ENCODE measurements at regions not wholly inside any gene's neighbourhood (a gene's known extent, or its start where the extent isn't known, plus 50 kb on each side); places are given as distances from the start of the nearest gene placed in this dataset.
"Not testable (repeated sequence)": the region's sequence is repeated elsewhere in the genome, so short reads cannot be mapped to it uniquely, and the experiment has no call there.

- FAIRE-seq, result no peak
Measured at GRCh38 chrY:12360496-12360895, 340.5 kb upstream of the USP9Y start.

- FAIRE-seq, result no peak
Measured at GRCh38 chrY:12365311-12365910, 335.6 kb upstream of the USP9Y start.

GRCh38 chrY:12374588-12374987, 326.4 kb upstream of the USP9Y start:
- FAIRE-seq, result not testable (repeated sequence)

- FAIRE-seq, result not testable (repeated sequence)
Measured at GRCh38 chrY:12391655-12392559, 309.1 kb upstream of the USP9Y start.

DNA sequence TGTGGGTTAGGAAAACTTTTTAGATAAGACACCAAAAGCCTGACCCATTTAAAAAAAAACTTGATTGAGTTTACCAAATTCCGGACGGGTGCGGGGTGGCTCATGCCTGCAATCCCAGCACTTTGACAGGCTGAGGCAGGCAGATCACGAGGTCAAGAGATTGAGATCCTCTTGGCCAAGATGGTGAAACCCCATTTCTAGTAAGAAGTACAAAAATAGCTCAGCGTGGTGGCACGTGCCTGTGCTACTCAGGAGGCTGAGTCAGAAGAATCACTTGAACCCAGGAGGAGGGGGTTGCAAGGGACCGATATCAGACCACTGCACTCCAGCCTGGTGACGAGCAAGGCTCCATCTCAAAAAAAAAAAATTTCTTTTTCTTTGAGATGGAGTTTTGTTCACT, 307.8 kb upstream of the USP9Y start:
- FAIRE-seq, result no peak

GRCh38 chrY:12395381-12396120, 305.5 kb upstream of the USP9Y start:
- FAIRE-seq, result not testable (repeated sequence)

- no peak for FAIRE-seq
Measured at GRCh38 chrY:12403916-12404315, 297.1 kb upstream of the USP9Y start.

- no peak for FAIRE-seq
Measured at GRCh38 chrY:12408236-12408635, 292.8 kb upstream of the USP9Y start.

GRCh38 chrY:12410696-12411095, 290.3 kb upstream of the USP9Y start:
- FAIRE-seq, result no peak

DNA sequence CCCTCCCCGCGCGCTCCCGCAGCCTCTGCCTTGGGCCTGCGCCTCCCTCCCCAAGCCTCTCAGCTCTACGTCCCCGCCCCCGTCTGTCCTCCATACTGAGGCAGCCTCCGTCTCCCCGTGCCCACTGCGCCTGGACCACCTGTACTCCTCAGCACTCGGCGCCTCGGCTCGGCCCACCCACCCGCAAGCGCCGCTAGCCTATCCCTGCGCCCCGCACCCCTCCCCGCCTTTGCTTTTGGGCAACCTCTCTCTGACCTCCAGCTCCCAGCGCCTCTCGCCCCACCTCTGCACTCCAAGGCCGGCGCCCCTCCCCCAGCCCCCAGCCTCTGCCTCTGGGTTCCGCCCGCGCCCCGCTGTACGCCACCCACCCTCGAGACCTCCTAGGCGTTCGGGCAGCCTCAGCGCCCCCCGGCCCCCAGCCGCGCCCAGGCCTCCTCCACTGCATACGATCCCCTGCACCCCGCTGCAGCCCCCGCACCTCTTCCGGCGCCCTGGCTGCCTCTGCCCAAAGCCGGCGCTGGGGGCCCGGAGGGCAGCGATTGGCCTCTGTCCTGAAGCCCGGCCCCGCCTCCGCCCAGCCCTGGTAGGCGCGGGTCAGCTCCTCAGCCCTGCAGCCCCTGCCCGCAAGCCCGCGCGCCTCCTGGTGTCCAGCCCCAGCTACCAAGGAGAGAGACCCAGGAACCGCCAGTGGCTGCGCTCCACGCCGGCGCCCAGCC, 279.8 kb upstream of the USP9Y start:
- FAIRE-seq, result no peak

DNA sequence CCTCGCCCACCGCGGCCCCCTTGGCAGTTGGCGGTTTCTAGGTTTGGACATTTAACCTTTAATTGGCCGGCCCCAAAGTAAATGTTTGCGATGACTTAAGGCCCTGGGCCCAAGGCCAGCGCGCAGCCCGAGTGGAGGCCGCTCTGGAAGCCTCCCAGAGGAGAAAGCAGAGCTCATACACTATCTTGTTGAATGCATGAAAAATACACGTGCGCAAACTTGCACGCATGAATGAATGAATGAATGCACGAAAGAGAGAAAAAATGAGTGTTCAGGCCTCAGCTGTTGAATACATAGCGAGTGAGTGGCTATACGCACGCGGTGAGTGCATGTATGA, 279.3 kb upstream of the USP9Y start:
- no peak for FAIRE-seq

GRCh38 chrY:12422536-12422935, 278.5 kb upstream of the USP9Y start:
- no peak for FAIRE-seq

- no peak for FAIRE-seq
Measured at GRCh38 chrY:12423416-12424252, 277.4 kb upstream of the USP9Y start.

DNA sequence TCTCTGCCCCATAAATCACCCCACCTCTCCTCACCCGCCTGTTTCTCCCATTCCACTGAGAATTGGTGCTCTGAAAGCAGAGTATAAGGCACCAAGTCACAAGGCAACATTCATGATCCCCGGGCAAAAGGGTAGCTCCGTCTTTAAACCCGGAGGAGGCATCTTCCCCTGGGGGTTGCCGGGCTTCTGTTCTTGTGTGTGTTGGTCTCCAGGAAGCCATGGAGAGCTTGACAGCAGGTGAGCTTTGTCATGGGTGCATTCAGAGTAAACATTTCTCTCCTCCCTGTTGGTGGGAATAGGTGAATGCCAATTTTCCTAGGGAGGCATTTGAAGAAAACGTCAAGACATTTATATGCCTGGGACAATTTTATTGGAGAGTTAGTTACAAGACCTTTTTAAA, 275.5 kb upstream of the USP9Y start:
- no peak for FAIRE-seq

GRCh38 chrY:12427361-12427760, 273.7 kb upstream of the USP9Y start:
- FAIRE-seq, result no peak

- no peak for FAIRE-seq
Measured at GRCh38 chrY:12431546-12431945, 269.5 kb upstream of the USP9Y start.

GRCh38 chrY:12438823-12439222, 262.2 kb upstream of the USP9Y start:
- FAIRE-seq, result peak; percentile 77

DNA sequence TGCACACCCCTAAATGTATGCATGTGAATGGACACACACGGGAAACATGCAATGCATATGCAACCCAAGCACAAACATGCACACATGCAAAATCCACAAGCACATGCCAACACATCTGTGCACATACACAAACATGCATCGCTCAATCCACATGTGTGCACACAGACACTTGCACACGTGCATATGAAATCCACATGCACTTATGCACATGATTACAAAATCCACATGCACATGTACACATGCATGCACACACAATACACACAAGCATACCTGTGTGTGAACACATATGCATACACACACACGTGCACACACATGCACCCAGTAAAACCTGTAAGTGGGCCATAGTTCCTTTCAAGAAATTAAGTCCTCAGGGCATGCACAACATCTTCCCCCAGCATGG, 256.8 kb upstream of the USP9Y start:
- FAIRE-seq, result no peak

GRCh38 chrY:12446486-12447265, 254.4 kb upstream of the USP9Y start:
- not testable (repeated sequence) for FAIRE-seq

GRCh38 chrY:12448561-12448960, 252.5 kb upstream of the USP9Y start:
- not testable (repeated sequence) for FAIRE-seq

DNA sequence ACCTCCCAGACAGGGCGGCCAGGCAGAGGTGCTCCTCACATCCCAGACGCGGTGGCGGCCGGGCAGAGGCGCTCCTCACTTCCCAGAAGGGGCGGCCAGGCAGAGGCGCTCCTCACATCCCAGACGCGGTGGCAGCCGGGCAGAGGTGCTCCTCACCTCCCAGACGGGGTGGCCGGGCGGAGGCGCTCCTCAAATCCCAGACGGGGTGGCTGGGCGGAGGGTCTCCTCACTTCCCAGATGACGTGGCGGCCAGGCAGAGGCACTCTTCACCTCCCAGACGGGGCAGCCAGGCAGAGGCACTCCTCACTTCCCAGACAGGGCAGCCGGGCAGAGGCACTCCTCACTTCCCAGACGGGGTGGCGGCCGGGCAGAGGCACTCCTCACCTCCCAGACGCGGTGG, 247.7 kb upstream of the USP9Y start:
- FAIRE-seq, result not testable (repeated sequence)
